WERI-Rb-1 (cell line): ENCODE measurements at regions not wholly inside any gene's neighbourhood (a gene's known extent, or its start where the extent isn't known, plus 50 kb on each side); places are given as distances from the start of the nearest gene placed in this dataset.

Source experiments
- DNase-seq: peaks from one replicate; pipeline ENCODE4 v3.0.0-alpha.2; 2020
- H3K27ac ChIP-seq: fragments of 250-450 bp; sonication (Bioruptor Pico); 2 replicates; pipeline ENCODE4 v1.5.1; 2020; ENCODE audit warnings: mild to moderate bottlenecking, moderate library complexity
- H3K27me3 ChIP-seq: fragments of 250-450 bp; sonication (Bioruptor Pico); 2 replicates; pipeline ENCODE4 v1.5.1; 2021; ENCODE audit warnings: mild to moderate bottlenecking, low read depth, moderate library complexity; ENCODE audit not compliant: insufficient read depth, severe bottlenecking
- H3K36me3 ChIP-seq: fragments of 250-450 bp; sonication (Bioruptor Pico); 2 replicates; pipeline ENCODE4 v1.5.1; 2020; ENCODE audit warnings: mild to moderate bottlenecking, moderate library complexity
- H3K4me3 ChIP-seq: 2 replicates; pipeline ENCODE4 v1.5.1; 2011; ENCODE audit warnings: low read depth, mild to moderate bottlenecking, control low read depth, low read length
- H3K9me3 ChIP-seq: fragments of 250-450 bp; sonication (Bioruptor Pico); 2 replicates; pipeline ENCODE4 v1.5.1; 2021; ENCODE audit warnings: mild to moderate bottlenecking, moderate library complexity; ENCODE audit not compliant: severe bottlenecking
- CTCF ChIP-seq: IDR thresholded peaks from 2 replicates; pipeline ENCODE4 v1.5.1; 2011; ENCODE audit warnings: low read depth, mild to moderate bottlenecking, control low read depth, inconsistent platforms, low read length

DNA sequence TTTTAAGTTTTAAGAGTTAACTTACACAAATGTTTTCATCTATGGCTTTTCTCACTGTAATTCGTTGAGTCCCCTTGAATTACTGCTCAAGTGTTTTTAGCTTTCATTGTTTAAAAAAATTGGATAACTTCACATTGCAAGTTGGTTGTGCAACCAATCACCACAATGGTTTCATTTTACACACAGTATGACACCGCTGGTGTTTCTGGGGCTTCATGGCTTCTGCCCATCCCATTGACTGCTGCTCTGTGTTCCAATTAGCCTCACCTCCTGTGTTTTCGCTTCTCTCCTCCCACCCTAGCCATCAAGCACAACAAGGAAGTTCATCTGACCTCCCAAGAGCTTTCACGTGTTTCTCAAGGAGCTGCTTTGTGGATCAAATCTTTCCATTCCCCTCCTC is 199.1 kb upstream of the CHAC2 start:
- no peak for TF ChIP-seq CTCF
- H3K9me3 ChIP-seq: no peaks in the 10 kb centered on the region
- no peaks in the 10 kb centered on the region for H3K27me3 ChIP-seq
- H3K36me3 ChIP-seq: no peaks in the 10 kb centered on the region
- H3K4me3 ChIP-seq: no peak overlapping the region
- no peak for DNase-seq
- peak overlapping the region; percentile 39 for H3K27ac ChIP-seq

DNA sequence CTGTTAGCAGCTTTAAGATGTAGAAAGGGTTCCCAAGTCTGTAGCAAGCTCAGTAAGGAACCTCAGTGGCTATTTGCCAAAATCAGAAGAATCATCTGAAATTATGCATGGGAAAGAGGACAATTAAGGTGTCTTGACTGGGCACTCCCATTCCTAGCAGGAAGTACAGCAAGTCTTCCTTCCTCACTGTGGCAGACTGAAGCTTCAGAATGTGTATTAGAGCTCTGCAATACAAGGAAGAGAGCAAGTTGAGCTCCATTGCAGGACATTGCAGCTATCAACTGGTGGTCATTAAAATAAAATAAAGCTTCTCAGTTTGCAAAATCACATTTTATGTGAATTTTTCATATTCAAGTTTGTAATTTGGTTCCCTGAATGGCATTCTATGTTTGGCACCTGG is 200.5 kb upstream of the CHAC2 start:
- Histone ChIP-seq H3K36me3 (no peaks in the 10 kb centered on the region), H3K27me3 (no peaks in the 10 kb centered on the region), H3K27ac (no peak overlapping the region), H3K9me3 (no peaks in the 10 kb centered on the region), H3K4me3 (no peak overlapping the region)
- TF ChIP-seq CTCF: no peak
- no peak for DNase-seq

DNA sequence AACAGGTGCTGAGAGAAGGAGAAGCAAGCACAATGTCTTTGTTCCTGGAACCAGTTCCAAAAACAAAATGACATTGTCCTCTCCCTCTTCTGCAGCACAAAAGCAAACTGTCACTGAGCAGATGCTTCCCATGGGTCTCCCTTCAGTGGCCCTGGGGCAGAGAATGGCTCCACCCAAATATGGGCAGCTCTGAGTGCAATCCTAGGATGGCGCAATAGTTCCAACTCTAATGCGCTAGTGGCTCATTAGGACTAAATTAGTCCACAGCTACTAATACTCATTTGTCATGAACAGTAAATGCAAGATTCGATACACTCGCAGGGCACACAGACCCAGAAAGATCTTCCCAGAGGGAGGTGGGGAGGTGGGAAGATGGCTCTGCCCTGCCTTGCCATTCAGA is 205.2 kb upstream of the CHAC2 start:
- H3K9me3 ChIP-seq: peaks cover 8% of the 10 kb centered on the region
- no peaks in the 10 kb centered on the region for H3K27me3 ChIP-seq
- no peaks in the 10 kb centered on the region for H3K36me3 ChIP-seq
- DNase-seq: no peak
- no peak for TF ChIP-seq CTCF
- H3K4me3 ChIP-seq: no peak overlapping the region
- no peak overlapping the region for H3K27ac ChIP-seq

- no peak for TF ChIP-seq CTCF
- Histone ChIP-seq H3K36me3 (no peaks in the 10 kb centered on the region), H3K9me3 (peaks cover 11% of the 10 kb centered on the region), H3K4me3 (no peak overlapping the region), H3K27me3 (no peaks in the 10 kb centered on the region), H3K27ac (no peak overlapping the region)
- DNase-seq: no peak
These were observed 206.4 kb upstream of the CHAC2 start for GRCh38 chr2:53561155-53561554.

DNA sequence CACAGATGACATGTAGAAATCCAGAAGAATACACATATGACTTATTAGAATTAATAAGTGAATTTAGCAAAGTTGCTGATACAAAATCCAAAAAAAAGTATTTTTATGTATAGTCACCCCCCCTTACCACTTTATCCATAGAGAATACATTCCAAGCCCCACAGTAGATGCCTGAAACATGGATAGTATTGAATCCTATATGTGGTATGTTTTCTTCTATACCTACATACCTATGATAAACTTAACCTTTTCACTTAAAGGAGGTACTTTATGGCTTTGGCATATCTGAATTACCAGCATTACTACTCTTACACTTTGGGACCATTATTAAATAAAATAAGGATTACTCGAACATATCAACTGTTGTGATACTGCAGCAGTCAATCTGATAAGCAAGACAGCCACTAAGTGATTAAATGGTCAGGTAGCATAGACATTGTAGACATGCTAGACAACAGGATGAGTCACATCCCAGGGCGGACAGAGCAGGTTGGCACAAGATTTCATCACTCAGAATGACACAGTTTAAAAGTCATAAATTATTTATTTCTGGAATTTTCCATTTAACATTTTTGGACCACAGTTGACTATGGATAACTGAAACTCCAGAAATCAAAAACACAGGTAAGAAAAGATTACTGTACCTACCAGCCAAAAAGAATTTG is 208.2 kb upstream of the CHAC2 start:
- Histone ChIP-seq H3K9me3 (peaks cover 15% of the 10 kb centered on the region), H3K4me3 (no peak overlapping the region), H3K36me3 (no peaks in the 10 kb centered on the region), H3K27me3 (no peaks in the 10 kb centered on the region), H3K27ac (no peak overlapping the region)
- no peak for DNase-seq
- no peak for TF ChIP-seq CTCF

- Histone ChIP-seq H3K36me3 (no peaks in the 10 kb centered on the region), H3K27me3 (no peaks in the 10 kb centered on the region), H3K9me3 (peaks cover 19% of the 10 kb centered on the region), H3K27ac (no peak overlapping the region), H3K4me3 (no peak overlapping the region)
- no peak for TF ChIP-seq CTCF
- DNase-seq: no peak
These were observed 208.7 kb upstream of the CHAC2 start for GRCh38 chr2:53558867-53559266.
